ENCODE measurements at regions not wholly inside any gene's neighbourhood (a gene's known extent, or its start where the extent isn't known, plus 50 kb on each side); places are given as distances from the start of the nearest gene placed in this dataset.

DNA sequence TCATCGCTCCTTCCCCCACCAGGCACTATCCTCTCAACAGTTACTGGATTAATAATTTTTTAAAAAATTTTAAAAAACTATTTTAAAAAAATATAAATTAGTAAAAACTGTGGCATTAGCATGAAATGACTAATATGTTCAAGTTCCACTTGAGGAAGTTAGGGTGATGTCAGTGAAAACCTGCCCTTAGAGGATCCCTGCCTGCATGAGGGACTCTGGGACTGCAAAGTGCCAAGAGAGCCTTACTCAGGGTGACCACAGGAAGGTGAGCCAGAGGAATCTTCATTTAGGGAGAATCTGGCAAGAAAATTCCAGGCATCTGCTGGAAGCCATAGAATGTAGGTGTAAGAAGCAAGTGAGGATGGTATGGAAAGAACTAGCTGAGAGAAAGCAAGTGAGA, 157.7 kb upstream of the BCL6 start:
- DNase-seq, result no peak

GRCh38 chr3:187903697-187904096, 158.4 kb upstream of the BCL6 start:
- no peak for DNase-seq

GRCh38 chr3:187906416-187906815, 161.1 kb upstream of the BCL6 start:
- no peak for DNase-seq

DNA sequence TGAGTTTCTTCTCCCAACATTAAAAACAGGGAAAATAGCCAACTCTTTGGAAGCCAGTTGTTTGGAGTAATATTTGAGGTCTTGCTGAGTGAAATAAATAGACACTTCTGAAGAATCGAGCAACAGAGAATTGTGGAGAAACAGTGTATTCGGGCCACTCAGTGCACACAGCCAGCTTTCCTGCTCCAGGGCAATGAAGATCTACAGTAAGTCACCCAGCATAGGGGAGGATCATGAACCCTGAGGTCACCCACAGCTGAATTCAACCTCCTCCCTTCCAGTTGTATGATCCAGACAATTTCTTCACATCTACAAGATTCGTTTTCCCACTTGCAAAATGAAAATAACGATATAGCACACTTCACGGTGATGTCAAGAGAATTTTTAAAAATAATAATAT, 161.7 kb upstream of the BCL6 start:
- no peak for DNase-seq

GRCh38 chr3:187909866-187910265, 164.6 kb upstream of the BCL6 start:
- DNase-seq, result no peak

GRCh38 chr3:187912007-187912406, 166.7 kb upstream of the BCL6 start:
- DNase-seq, result no peak

- no peak for DNase-seq
Measured at GRCh38 chr3:187913617-187914033, 168.4 kb upstream of the BCL6 start.

DNA sequence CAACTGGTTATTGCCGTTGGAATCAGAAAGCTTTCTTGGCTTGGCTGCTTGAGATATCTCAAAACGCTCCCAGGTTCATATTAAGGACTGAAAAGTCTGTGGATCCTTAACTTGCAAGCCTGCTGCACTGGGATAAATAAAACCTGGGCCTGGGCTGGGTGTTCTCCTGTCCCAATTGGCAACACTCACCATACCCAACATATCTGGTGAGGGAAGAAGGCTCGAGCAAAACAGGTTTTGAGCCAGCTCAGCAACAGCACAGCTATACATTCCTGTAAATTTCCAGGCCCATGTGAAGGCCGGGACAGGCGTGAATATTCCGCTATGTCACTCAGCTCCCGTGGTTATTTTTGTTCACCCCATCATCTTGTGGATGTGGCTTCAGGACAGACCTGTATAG, 169.0 kb upstream of the BCL6 start:
- no peak for DNase-seq

DNA sequence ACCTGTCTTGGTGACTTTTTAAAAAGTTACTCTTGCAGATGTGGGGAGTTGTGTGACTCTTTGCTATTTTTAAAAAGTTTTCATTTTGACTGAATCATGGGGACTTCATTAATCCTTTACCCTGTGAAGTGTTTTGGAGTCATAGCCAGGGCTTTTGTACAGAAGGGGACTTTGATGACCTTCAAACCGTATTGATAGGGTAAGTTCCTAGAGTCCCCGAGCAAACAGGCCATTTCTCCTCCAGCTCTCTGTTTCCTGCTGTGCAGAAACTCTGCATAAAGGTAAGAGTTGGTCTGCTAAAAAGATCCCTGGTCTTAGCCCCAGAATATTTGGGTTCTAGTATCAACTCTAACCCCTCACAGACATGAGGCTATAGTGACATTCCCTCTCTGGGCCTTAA, 170.8 kb upstream of the BCL6 start:
- DNase-seq, result no peak

DNA sequence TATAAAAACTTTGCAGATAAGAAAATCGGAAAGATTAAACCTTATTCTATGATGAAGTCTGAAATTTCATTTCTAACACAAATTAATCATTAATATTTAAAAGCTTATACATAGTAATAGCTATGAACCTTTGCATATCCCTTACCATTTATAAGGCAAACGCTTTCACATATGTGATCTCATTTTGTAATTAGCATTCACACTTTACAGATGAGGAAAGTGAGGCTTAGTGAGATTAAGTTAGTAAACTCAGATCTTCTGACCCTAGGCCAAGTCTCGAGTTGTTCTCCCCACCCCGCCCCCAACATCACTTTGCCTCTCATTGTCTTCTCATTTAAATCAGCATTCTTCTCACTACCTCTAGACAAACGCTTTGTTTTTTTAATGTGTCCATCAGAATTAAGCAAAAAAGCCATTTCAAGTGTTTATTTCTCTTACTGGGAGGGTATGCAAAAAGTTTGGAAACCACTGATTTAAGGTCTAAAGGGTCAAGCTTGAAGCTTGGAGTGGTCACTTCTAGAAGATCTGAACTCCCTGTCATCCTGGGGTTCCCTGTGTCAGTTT, 172.9 kb upstream of the BCL6 start:
- no peak for DNase-seq

DNA sequence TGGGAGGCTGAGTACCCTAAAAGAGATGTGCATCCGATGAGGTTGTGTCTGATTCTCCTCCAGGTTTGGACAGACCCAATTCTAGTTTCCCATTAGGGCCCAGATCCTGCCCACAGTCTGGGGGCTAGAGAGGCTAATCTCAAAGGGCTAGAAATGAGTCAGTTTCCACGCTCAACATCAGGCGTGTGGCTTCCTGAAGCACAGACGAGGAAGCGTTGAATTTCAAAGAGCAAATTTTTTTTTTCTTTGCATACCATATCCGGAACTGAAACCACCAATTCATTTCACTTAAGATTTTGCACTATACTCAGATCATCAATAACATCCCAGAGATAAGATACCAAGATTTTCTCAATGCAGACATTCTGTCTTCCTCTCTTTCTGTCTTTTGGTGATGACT, 173.8 kb upstream of the BCL6 start:
- DNase-seq, result peak; percentile 32

- no peak for DNase-seq
Measured at GRCh38 chr3:187919544-187919943, 174.3 kb upstream of the BCL6 start.

- DNase-seq, result no peak
Measured at GRCh38 chr3:187920030-187920429, 174.8 kb upstream of the BCL6 start.

GRCh38 chr3:187920913-187921312, 175.6 kb upstream of the BCL6 start:
- no peak for DNase-seq

DNA sequence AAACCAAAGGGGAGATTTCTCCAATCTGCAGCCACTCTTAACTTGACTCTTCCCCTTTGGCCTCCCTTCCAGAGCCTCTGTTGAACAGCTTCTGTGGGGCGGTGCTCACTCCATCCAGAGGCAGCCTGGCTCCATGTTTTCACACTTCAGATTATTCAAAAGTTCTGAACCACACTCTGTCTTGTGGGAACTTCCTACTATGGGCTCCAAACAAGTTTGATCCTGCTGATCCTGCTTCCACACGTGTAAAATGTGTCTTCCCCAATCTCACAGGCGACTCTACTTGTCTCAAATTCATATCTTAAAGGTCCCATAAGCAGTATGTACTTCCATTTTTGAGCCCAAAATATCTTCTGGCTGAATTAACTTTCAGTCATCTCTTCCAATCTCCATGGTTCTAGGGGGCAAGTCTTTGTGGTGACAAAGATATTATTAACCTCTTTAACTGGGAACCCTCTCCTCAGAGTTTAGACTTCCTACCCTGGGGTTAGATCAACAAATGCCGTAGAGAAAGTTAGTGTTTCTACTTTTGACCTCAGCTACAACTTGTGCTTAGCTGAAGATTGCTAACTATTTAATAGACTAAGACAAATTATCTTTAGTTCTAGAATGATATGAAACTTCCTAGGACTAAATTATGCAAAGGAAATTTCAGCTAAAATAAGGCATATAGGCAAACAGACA, 176.3 kb upstream of the BCL6 start:
- no peak for DNase-seq

DNA sequence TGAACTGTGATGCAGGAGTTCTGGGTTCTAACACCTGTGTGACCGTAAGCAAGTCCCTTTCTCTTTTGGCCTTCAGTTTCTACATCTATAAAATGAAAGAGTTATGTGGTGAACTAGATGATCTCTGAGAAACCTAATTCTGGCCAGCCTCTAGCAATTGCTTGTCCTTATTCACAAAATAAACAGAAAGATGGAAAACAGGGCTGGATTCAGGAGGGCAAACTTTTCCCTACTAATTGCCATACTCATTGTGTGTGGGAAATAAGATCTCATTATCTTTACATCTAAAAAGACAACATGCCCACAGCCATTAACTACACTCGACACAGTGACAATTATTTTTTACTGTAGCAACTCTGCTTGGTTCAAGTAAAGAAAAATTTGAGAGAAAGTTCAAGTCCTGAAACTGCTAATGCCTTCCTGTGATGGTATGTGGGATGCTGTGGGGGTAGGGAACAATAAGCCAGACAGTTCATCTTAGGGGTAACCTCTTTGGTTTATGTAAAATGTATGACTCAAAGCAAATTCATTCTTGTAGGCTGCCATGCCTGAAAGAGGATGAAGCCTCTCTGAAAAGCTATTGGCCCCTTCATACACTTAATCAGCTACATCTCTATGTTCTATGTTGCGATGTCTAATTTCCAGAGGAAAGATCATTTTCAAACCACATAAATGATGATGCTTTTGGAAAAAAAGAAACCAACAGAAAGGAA, 177.6 kb upstream of the BCL6 start:
- no peak for DNase-seq

DNA sequence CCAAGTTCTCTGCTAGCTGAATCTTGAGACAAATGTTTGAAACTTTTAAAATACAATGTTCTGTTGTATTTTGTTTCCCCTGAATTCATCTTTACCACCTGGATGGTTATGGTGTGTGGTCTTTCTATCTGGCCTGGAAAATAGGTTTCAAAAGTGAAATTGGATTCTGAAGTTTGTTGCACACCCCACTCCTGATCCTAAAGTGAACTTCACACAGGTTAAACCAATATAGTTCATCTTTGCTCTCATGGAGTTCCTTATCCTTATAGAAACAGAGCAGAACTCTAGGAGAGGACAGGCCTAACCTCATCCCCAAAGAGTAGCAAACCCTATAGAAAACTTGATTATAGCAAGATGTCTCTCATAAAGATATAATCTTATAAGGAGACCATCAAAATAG, 179.4 kb upstream of the BCL6 start:
- DNase-seq, result no peak

DNA sequence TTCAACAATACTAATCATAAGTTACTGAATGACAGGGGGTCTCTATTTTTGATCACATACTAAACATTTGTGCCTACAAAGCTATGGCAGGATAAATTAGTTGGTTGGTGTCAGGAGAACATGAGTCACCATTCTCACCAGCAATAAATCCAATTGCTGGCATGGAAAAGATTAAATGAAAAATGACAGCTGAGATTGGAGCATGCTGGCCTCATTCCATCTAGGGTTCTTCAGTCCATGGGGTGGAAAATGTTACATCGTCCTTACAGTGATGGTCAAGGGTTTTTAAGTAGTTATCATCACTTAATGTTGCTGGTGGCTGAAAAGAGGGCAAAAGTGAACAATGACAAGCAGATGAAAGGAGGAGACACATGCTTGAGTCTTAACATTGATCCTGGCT, 180.1 kb upstream of the BCL6 start:
- DNase-seq, result no peak

- no peak for DNase-seq
Measured at GRCh38 chr3:187926620-187927019, 181.4 kb upstream of the BCL6 start.

DNA sequence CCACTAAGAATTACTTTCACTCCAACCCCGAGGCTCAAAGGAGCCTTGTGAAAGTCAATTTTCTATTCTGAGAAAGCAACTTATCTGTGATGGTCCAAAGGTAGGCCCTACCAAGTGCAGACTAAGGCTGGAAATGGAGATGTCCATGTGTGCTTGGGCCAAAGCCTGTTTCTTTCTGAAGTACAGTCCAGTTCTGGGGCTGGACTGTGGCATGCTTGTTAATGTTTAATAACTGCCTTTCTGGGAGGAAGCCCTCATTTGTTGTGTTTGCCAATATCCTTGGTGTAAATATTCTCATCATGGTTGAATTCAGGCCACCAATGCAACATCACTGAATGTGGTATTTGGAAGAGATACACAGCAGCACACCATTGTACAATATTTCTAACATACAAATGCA, 182.3 kb upstream of the BCL6 start:
- no peak for DNase-seq

- no peak for DNase-seq
Measured at GRCh38 chr3:187929112-187929816, 184.0 kb upstream of the BCL6 start.

DNA sequence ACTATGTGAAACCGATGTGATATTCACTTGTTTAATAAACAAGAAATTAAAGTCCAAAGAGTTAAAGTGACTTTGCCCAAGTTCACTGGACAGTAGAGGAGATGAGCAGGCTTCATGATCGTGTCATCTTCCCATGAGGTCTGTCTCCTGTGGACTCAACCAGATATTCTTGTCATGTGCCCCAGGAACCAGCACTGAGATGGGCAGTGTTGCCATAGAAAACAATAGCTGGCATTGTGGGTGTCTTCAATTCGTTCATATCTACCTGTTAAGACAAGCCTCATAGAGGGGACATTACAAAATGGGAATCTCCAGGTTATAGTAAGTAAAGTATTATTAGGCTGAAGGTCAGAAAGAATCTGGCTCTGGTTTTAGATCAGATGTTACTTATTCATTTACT, 184.8 kb upstream of the BCL6 start:
- DNase-seq, result no peak

- no peak for DNase-seq
Measured at GRCh38 chr3:187931101-187931500, 185.8 kb upstream of the BCL6 start.

DNA sequence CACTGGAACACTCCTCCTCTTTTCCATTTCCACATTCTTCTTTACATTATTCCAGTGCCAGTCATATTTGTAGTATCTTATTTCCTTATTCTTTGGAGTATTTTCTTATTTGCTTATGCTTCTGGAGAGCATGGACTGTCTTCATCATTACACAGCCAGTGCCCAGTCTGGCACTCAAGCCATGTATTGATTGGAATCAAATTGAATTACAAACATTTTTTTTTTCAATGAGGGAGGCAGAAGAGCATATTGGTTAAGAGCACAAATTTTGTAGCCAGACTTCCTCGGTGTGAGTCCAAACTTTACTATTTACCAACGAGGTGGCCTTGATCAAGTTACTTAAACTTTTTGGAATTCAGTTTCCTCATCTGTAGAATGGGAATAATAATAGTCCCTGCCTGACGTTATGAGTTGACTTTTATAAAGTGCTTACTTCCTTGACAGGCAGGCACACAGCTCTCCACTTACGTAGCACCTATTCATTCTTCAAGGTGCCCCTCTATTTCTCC, 186.6 kb upstream of the BCL6 start:
- DNase-seq, result no peak

Data from stimulated activated CD4-positive, alpha-beta T cell treated with anti-CD3 and anti-CD28 coated beads, Interleukin-4, amount 100 ng/mL, for 1 hour (primary cell).